ENCODE measurements at regions not wholly inside any gene's neighbourhood (a gene's known extent, or its start where the extent isn't known, plus 50 kb on each side); places are given as distances from the start of the nearest gene placed in this dataset.

DNA sequence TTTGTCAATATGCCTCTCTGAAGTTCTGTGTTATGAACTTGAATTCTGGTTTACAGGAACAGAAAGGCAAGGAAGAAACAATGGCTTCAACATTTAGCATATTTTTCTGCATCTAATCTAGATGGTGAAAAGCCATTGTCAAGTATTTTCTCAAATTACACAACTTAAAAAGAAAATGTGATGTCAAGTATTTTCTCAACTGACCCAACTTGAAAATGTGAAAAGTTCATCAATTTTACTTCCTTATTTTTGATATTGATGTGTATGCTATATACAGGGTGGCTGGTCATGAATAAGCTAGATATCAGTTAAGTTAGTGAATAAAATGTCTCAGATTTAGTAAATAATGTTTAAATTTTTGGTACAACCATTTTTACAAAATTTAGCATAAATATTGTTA lies 196.7 kb downstream of the ALX1 start (continued):
- TF ChIP-seq ZNF423 (CRISPR knock-in tag; IDR thresholded peaks at IDR 0.05): no peak
- TF ChIP-seq ZNF671 (CRISPR knock-in tag; IDR thresholded peaks at IDR 0.05): no peak
- TF ChIP-seq, protein P1, sequence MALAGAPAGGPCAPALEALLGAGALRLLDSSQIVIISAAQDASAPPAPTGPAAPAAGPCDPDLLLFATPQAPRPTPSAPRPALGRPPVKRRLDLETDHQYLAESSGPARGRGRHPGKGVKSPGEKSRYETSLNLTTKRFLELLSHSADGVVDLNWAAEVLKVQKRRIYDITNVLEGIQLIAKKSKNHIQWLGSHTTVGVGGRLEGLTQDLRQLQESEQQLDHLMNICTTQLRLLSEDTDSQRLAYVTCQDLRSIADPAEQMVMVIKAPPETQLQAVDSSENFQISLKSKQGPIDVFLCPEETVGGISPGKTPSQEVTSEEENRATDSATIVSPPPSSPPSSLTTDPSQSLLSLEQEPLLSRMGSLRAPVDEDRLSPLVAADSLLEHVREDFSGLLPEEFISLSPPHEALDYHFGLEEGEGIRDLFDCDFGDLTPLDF (CRISPR knock-in tag; IDR thresholded peaks at IDR 0.05): no peak
- TF ChIP-seq, protein P2, sequence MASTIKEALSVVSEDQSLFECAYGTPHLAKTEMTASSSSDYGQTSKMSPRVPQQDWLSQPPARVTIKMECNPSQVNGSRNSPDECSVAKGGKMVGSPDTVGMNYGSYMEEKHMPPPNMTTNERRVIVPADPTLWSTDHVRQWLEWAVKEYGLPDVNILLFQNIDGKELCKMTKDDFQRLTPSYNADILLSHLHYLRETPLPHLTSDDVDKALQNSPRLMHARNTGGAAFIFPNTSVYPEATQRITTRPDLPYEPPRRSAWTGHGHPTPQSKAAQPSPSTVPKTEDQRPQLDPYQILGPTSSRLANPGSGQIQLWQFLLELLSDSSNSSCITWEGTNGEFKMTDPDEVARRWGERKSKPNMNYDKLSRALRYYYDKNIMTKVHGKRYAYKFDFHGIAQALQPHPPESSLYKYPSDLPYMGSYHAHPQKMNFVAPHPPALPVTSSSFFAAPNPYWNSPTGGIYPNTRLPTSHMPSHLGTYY (CRISPR knock-in tag; IDR thresholded peaks at IDR 0.05): no peak
- TF ChIP-seq EMX1 (CRISPR knock-in tag; IDR thresholded peaks at IDR 0.05): no peak
- TF ChIP-seq MXD4 (CRISPR knock-in tag; IDR thresholded peaks at IDR 0.05; ENCODE audit: borderline replicate concordance): no peak
- TF ChIP-seq, protein P3, sequence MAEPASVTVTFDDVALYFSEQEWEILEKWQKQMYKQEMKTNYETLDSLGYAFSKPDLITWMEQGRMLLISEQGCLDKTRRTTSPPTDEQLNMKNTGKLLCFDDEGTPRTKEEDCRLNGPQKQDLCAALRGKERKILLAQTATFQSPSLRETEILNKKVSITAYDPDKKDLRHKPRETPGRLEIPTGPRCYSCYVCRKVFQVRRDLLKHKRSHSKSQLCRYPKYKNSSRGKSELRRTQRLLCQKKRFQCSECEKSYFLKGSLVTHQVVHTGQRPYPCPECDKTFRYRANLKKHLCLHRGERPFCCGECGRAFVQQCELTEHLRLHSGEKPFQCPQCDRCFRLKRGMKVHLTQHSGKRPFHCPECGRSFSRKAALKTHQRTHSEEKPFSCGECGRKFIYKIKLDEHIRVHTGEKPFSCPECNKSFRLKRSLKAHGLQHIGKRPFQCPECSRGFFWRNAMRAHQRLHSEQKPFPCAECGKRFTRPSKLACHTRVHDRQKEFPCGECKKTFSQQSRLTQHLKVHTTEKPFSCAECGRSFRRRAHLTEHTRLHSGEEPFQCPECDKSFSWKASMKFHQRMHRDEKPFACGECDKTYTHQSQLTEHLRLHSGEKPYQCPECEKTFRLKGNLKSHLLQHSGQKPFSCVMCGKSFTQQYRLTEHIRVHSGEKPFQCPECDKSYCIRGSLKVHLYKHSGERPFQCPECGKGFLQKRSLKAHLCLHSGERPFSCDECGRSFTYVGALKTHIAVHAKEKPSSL (CRISPR knock-in tag; conservative IDR thresholded peaks at IDR 0.05): no peak
- no peak for TF ChIP-seq ZNF263 (CRISPR knock-in tag; IDR thresholded peaks at IDR 0.05; ENCODE audit: low read depth)
- TF ChIP-seq, protein P4, sequence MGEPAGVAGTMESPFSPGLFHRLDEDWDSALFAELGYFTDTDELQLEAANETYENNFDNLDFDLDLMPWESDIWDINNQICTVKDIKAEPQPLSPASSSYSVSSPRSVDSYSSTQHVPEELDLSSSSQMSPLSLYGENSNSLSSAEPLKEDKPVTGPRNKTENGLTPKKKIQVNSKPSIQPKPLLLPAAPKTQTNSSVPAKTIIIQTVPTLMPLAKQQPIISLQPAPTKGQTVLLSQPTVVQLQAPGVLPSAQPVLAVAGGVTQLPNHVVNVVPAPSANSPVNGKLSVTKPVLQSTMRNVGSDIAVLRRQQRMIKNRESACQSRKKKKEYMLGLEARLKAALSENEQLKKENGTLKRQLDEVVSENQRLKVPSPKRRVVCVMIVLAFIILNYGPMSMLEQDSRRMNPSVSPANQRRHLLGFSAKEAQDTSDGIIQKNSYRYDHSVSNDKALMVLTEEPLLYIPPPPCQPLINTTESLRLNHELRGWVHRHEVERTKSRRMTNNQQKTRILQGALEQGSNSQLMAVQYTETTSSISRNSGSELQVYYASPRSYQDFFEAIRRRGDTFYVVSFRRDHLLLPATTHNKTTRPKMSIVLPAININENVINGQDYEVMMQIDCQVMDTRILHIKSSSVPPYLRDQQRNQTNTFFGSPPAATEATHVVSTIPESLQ (CRISPR knock-in tag; IDR thresholded peaks at IDR 0.05): no peak

DNA sequence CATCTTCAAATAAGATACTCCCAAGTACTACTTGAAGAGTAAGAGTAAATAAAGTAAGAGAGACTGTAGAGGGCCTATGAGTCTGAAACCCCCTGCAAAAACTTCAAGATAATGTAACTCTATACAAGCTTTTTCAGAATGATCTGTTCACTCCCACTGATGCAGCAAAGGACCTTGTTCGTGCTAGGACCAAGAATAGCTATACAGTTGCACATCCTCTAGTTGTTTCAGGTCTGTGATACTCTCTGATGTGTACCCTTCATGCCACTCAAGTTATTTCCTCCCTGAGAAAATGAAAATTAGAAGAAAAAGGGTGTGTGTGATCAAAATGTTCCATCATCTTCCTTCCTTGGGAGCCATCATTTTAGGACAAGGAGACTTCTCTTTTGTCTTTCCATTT lies 204.4 kb downstream of the ALX1 start:
- POLR2A ChIA-PET: no interaction called here
- H3K4me1 Mint-ChIP-seq: peaks cover 6% of the 10 kb centered on the region
- TF ChIP-seq, protein P5, sequence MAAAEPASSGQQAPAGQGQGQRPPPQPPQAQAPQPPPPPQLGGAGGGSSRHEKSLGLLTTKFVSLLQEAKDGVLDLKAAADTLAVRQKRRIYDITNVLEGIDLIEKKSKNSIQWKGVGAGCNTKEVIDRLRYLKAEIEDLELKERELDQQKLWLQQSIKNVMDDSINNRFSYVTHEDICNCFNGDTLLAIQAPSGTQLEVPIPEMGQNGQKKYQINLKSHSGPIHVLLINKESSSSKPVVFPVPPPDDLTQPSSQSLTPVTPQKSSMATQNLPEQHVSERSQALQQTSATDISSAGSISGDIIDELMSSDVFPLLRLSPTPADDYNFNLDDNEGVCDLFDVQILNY (CRISPR knock-in tag; IDR thresholded peaks at IDR 0.05): no peak
- TF ChIP-seq ZNF423 (CRISPR knock-in tag; IDR thresholded peaks at IDR 0.05) (no peak), ELF4 (CRISPR knock-in tag; IDR thresholded peaks at IDR 0.05; ENCODE audit: low read depth) (no peak), GRHL2 (CRISPR knock-in tag; IDR thresholded peaks at IDR 0.05; ENCODE audit: insufficient replicate concordance, severe bottlenecking) (no peak), ZNF671 (CRISPR knock-in tag; IDR thresholded peaks at IDR 0.05) (no peak), EMX1 (CRISPR knock-in tag; IDR thresholded peaks at IDR 0.05) (no peak), NR1H2 (CRISPR knock-in tag; IDR thresholded peaks at IDR 0.05) (no peak), OVOL2 (CRISPR knock-in tag; IDR thresholded peaks at IDR 0.05; ENCODE audit: borderline replicate concordance) (no peak), NFATC4 (CRISPR knock-in tag; IDR thresholded peaks at IDR 0.05) (no peak), NR3C1 (CRISPR knock-in tag; conservative IDR thresholded peaks at IDR 0.05; ENCODE audit: low read depth) (no peak), FOXJ3 (CRISPR knock-in tag; IDR thresholded peaks at IDR 0.05; ENCODE audit: borderline replicate concordance) (no peak)
- TF ChIP-seq, protein P4 (CRISPR knock-in tag; IDR thresholded peaks at IDR 0.05): no peak
- TF ChIP-seq, protein P2 (CRISPR knock-in tag; IDR thresholded peaks at IDR 0.05): no peak
- TF ChIP-seq, protein P6, sequence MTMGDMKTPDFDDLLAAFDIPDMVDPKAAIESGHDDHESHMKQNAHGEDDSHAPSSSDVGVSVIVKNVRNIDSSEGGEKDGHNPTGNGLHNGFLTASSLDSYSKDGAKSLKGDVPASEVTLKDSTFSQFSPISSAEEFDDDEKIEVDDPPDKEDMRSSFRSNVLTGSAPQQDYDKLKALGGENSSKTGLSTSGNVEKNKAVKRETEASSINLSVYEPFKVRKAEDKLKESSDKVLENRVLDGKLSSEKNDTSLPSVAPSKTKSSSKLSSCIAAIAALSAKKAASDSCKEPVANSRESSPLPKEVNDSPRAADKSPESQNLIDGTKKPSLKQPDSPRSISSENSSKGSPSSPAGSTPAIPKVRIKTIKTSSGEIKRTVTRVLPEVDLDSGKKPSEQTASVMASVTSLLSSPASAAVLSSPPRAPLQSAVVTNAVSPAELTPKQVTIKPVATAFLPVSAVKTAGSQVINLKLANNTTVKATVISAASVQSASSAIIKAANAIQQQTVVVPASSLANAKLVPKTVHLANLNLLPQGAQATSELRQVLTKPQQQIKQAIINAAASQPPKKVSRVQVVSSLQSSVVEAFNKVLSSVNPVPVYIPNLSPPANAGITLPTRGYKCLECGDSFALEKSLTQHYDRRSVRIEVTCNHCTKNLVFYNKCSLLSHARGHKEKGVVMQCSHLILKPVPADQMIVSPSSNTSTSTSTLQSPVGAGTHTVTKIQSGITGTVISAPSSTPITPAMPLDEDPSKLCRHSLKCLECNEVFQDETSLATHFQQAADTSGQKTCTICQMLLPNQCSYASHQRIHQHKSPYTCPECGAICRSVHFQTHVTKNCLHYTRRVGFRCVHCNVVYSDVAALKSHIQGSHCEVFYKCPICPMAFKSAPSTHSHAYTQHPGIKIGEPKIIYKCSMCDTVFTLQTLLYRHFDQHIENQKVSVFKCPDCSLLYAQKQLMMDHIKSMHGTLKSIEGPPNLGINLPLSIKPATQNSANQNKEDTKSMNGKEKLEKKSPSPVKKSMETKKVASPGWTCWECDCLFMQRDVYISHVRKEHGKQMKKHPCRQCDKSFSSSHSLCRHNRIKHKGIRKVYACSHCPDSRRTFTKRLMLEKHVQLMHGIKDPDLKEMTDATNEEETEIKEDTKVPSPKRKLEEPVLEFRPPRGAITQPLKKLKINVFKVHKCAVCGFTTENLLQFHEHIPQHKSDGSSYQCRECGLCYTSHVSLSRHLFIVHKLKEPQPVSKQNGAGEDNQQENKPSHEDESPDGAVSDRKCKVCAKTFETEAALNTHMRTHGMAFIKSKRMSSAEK (CRISPR knock-in tag; IDR thresholded peaks at IDR 0.05; ENCODE audit: borderline replicate concordance): no peak

More for the DNA sequence above, 204.4 kb downstream of the ALX1 start:
- Mint-ChIP-seq H3K27me3 (ENCODE audit: low read depth) (no peaks in the 10 kb centered on the region), H3K36me3 (peaks cover 6% of the 10 kb centered on the region; the same call in 1 of the 2 replicates), H3K9me3 (peaks cover 11% of the 10 kb centered on the region), H3K27ac (no peak overlapping the region), H3K4me3 (no peak overlapping the region)
- CTCF ChIA-PET: interaction anchor here (2.0 kb wide), 1 partner anchor 16 kb away, joined by 6 read pairs; no protein-coding TSS in a partner anchor
- ATAC-seq: no peak
- no peak for DNase-seq (ENCODE audit: low spot score)

Measured in WTC11 (cell line).